ENCODE measurements at regions not wholly inside any gene's neighbourhood (a gene's known extent, or its start where the extent isn't known, plus 50 kb on each side); places are given as distances from the start of the nearest gene placed in this dataset.

DNA sequence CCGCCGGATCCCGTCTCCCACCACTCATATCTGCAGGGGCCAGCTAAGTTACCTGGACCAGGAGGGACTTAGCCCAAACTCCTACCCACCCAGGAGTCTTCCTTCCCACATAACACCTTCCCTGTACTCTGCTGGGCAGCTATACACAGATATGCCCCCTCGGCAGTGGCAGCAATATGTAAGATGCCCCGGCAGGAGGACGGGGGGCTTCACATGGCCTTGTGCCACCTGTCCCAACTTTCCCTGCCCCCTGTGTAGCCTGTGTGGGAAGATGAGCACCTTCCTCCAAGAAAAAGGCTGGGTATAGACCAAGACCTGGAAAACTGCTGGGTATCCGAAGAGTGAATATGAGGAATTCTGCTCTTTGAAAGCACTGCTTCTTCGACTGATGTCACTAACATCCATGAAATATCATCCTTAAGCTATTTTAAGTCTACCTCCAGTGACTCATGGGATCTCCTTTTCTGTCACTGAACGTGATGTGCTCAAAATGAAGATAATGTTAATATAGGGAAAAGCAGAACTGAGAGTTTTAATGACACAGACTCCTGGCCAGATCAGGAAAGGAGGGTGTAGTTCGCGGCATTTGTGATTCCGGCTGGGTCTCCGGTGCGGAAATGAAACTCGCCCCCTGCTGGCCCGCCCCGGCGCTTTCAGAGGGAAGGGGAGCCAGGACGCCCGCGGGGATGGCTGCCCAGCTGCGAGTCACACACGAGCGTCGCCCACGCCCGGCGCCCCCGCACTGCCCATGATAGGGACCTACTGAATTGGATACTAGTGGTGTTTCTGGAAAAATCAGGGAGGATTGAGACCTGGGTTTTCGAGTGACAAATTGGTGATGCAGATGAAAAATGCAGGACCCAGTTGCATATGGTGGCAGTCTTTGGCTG lies 256.9 kb upstream of the NFE2L3 start:
- peak overlapping the region; percentile 33 for H3K4me3 ChIP-seq (ENCODE audit: low read depth, low read length)
- DNase-seq (ENCODE audit: low read depth), result no peak
- TF ChIP-seq, protein P1, sequence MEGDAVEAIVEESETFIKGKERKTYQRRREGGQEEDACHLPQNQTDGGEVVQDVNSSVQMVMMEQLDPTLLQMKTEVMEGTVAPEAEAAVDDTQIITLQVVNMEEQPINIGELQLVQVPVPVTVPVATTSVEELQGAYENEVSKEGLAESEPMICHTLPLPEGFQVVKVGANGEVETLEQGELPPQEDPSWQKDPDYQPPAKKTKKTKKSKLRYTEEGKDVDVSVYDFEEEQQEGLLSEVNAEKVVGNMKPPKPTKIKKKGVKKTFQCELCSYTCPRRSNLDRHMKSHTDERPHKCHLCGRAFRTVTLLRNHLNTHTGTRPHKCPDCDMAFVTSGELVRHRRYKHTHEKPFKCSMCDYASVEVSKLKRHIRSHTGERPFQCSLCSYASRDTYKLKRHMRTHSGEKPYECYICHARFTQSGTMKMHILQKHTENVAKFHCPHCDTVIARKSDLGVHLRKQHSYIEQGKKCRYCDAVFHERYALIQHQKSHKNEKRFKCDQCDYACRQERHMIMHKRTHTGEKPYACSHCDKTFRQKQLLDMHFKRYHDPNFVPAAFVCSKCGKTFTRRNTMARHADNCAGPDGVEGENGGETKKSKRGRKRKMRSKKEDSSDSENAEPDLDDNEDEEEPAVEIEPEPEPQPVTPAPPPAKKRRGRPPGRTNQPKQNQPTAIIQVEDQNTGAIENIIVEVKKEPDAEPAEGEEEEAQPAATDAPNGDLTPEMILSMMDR (conservative IDR thresholded peaks at IDR 0.05; ENCODE audit: low read depth, low read length), result peak; percentile 85

DNA sequence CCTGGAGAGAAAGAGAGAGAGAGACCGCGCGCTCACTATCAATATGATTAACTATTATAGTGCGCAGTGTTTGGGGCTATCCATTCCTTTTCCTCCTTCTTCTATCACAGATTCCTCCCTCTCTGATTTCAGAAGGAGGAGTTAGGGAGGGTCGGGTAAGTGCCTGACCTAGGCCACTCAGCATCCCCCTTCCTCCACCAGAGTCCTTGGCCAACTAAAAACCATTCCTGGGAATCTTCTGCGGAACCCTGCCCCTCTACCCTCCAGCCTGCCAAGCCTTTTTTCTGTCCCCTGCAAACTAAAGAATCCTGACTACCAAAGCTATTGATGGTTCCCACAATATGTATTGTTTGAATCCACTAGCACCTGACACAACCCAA lies 256.2 kb upstream of the NFE2L3 start:
- no peak for DNase-seq (ENCODE audit: low read depth)
- peak overlapping the region; percentile 33 for H3K4me3 ChIP-seq (ENCODE audit: low read depth, low read length)
- TF ChIP-seq, protein P1 (conservative IDR thresholded peaks at IDR 0.05; ENCODE audit: low read depth, low read length), result no peak

DNA sequence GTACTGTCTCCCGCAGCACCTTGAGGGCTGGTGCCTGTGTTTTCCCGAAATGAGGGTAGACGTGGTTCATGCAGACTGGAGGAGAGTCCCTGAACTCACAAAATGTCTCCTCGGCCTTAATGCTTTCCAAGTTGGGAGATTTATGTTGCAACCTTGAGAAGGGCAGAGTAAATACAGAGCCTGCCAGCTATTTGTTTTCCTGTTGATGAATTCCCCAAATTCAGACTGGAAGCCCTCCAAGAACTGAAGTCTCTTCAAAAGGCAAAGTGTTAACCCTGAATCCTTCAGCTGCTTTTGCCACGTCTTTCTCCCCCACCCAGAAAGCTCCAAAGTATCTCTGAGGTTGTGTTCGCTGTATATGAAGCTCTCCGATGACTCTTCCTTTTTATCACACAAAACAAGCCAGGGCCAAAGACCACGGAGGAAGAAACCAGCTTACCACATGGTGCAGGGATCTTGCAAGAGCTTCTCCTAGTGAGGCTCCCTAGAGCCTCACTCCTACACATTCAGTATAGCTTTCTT lies 254.7 kb upstream of the NFE2L3 start:
- TF ChIP-seq, protein P1 (conservative IDR thresholded peaks at IDR 0.05; ENCODE audit: low read depth, low read length), result no peak
- DNase-seq (ENCODE audit: low read depth), result no peak
- no peak overlapping the region for H3K4me3 ChIP-seq (ENCODE audit: low read depth, low read length)

DNA sequence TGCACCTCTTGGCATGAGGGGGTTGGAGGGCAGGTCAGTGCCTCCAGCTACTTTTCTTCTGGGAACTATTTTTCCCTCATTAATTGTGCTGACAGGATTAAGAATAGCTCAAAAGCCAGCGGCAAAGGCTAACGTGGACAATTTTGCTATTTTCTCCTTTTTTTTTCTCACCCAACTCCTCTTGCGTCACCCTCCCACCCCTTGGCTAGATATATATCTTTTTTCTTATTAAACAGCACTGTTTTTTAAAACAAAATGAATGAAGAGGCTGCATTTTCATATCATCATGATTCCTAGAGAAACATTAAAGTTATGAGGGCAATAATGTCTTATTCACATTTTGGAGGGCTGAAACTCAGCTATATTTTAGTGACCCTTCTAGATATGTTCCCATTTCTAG lies 251.8 kb upstream of the NFE2L3 start:
- no peak for DNase-seq (ENCODE audit: low read depth)
- H3K4me3 ChIP-seq (ENCODE audit: low read depth, low read length), result no peak overlapping the region
- TF ChIP-seq, protein P1 (conservative IDR thresholded peaks at IDR 0.05; ENCODE audit: low read depth, low read length), result no peak

DNA sequence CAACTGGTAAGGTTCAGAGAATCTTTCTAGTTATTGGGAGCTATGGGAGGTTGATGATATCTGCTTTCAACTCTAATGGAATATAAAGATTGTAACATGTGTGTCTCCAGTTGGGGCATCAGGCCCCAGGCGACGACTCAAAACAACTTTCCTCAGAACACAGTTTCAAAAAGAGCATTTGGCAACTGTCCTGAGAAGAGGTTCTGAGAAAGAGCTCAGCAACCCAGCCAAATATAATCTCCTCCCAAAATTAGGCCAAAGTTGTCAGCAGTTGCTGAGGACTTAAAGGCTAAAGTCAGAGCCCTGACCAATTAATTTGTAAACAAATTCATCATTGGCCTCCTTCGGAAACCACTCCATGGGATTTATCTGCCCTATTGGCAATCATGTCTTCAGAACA lies 251.1 kb upstream of the NFE2L3 start:
- no peak for DNase-seq (ENCODE audit: low read depth)
- H3K4me3 ChIP-seq (ENCODE audit: low read depth, low read length), result no peak overlapping the region
- TF ChIP-seq, protein P1 (conservative IDR thresholded peaks at IDR 0.05; ENCODE audit: low read depth, low read length), result no peak

DNA sequence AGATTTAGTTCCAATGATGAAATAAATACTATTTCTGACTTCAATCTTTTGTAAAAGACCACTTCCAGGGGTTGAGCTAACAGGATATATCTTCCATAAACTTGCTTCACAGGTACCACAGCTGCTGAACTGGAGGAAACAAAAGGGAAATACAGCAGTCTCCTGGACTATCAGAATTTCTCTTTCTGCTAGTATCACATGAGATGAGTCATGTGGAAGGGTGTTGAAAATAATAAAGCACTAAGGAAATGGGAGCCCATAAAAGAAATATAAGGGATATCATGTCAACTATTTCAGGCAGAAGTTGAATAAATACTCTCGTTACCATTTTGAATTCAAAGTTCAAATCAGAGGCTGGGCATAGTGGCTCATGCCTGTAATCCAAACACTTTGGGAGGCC lies 250.3 kb upstream of the NFE2L3 start:
- no peak for DNase-seq (ENCODE audit: low read depth)
- TF ChIP-seq, protein P1 (conservative IDR thresholded peaks at IDR 0.05; ENCODE audit: low read depth, low read length), result no peak
- no peak overlapping the region for H3K4me3 ChIP-seq (ENCODE audit: low read depth, low read length)

DNA sequence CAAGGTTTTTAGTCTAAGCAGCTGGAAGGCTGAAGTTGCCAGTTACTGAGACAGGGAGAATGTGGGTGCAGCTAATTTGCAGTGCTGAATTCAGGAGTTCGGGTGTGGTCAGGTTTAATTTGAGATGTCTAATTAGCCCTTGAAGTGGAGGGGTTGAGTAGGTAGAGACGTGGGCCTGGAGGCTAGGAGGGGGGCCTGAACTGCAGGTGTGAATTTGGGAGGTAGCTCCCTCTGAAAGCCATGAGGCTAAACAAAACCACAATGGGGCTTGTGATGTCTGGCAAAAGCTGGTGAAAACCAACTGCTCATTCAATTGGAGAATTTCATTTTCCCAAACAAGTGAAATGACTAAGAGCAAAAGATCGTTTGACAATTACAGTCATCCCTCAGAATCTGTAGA lies 246.0 kb upstream of the NFE2L3 start:
- TF ChIP-seq, protein P1 (conservative IDR thresholded peaks at IDR 0.05; ENCODE audit: low read depth, low read length), result no peak
- no peak for DNase-seq (ENCODE audit: low read depth)
- no peak overlapping the region for H3K4me3 ChIP-seq (ENCODE audit: low read depth, low read length)
